ENCODE measurements at regions not wholly inside any gene's neighbourhood (a gene's known extent, or its start where the extent isn't known, plus 50 kb on each side); places are given as distances from the start of the nearest gene placed in this dataset.
"Not testable (repeated sequence)": the region's sequence is repeated elsewhere in the genome, so short reads cannot be mapped to it uniquely, and the experiment has no call there.

- DNase-seq: no peak
Observed at GRCh38 chr10:80946073-80946472, 408.4 kb downstream of the SH2D4B start.

- DNase-seq: no peak
Observed at GRCh38 chr10:80946957-80947726, 409.4 kb downstream of the SH2D4B start.

- no peak for DNase-seq
Observed at GRCh38 chr10:80949785-80950184, 412.1 kb downstream of the SH2D4B start.

GRCh38 chr10:80952436-80952835 lies 414.7 kb downstream of the SH2D4B start:
- no peak for DNase-seq

- DNase-seq: no peak
Observed at GRCh38 chr10:80957161-80957560, 419.5 kb downstream of the SH2D4B start.

- no peak for DNase-seq
Observed at GRCh38 chr10:80964179-80964578, 426.5 kb downstream of the SH2D4B start.

GRCh38 chr10:80964955-80965614 lies 427.4 kb downstream of the SH2D4B start:
- no peak for DNase-seq

- DNase-seq: no peak
Observed at GRCh38 chr10:80966326-80966986, 428.8 kb downstream of the SH2D4B start.

- not testable (repeated sequence) for DNase-seq
Observed at GRCh38 chr10:80967357-80967756, 429.7 kb downstream of the SH2D4B start.

- no peak for DNase-seq
Observed at GRCh38 chr10:80968903-80969302, 431.2 kb downstream of the SH2D4B start.

GRCh38 chr10:80971461-80971860 lies 433.8 kb downstream of the SH2D4B start:
- no peak for DNase-seq

GRCh38 chr10:80976658-80977057 lies 439.0 kb downstream of the SH2D4B start:
- DNase-seq: no peak

- no peak for DNase-seq
Observed at GRCh38 chr10:80985102-80985501, 447.4 kb downstream of the SH2D4B start.

GRCh38 chr10:80986596-80986995 lies 448.9 kb downstream of the SH2D4B start:
- no peak for DNase-seq

GRCh38 chr10:80988755-80989154 lies 451.1 kb downstream of the SH2D4B start:
- DNase-seq: no peak

GRCh38 chr10:80996615-80997193 lies 459.0 kb downstream of the SH2D4B start:
- DNase-seq: no peak

- DNase-seq: no peak
Observed at GRCh38 chr10:81000781-81001180, 463.1 kb downstream of the SH2D4B start.

GRCh38 chr10:81002382-81002781 lies 464.7 kb downstream of the SH2D4B start:
- no peak for DNase-seq

GRCh38 chr10:81007872-81008271 lies 470.2 kb downstream of the SH2D4B start:
- no peak for DNase-seq

- DNase-seq: no peak
Observed at GRCh38 chr10:81008726-81009125, 471.0 kb downstream of the SH2D4B start.

- DNase-seq: no peak
Observed at GRCh38 chr10:81009296-81009695, 471.6 kb downstream of the SH2D4B start.

- DNase-seq: no peak
Observed at GRCh38 chr10:81013771-81014170, 476.1 kb downstream of the SH2D4B start.
